ENCODE measurements at regions not wholly inside any gene's neighbourhood (a gene's known extent, or its start where the extent isn't known, plus 50 kb on each side); places are given as distances from the start of the nearest gene placed in this dataset.

GRCh38 chr18:50469380-50469781 is 90.5 kb upstream of the MAPK4 start:
- TF ChIP-seq CSDC2 (CRISPR knock-in tag; IDR thresholded peaks at IDR 0.05) (no peak), RARB (CRISPR knock-in tag; IDR thresholded peaks at IDR 0.05) (no peak), TCF4 (CRISPR knock-in tag; IDR thresholded peaks at IDR 0.05; ENCODE audit: borderline replicate concordance) (no peak), POU6F1 (CRISPR knock-in tag; IDR thresholded peaks at IDR 0.05; ENCODE audit: borderline replicate concordance, low read depth) (no peak), ARNTL (CRISPR knock-in tag; IDR thresholded peaks at IDR 0.05; ENCODE audit: borderline replicate concordance, low read depth) (no peak), OSR1 (CRISPR knock-in tag; IDR thresholded peaks at IDR 0.05) (no peak), BACH2 (CRISPR knock-in tag; IDR thresholded peaks at IDR 0.05; ENCODE audit: borderline replicate concordance) (no peak), TSHZ2 (CRISPR knock-in tag; IDR thresholded peaks at IDR 0.05) (no peak), ZC3H10 (CRISPR knock-in tag; IDR thresholded peaks at IDR 0.05) (no peak), ZNF8 (CRISPR knock-in tag; IDR thresholded peaks at IDR 0.05) (no peak), CREB5 (CRISPR knock-in tag; IDR thresholded peaks at IDR 0.05; ENCODE audit: low read depth) (no peak), TOX (CRISPR knock-in tag; IDR thresholded peaks at IDR 0.05; ENCODE audit: borderline replicate concordance) (no peak), ZNF70 (CRISPR knock-in tag; IDR thresholded peaks at IDR 0.05) (no peak), ZNF565 (CRISPR knock-in tag; conservative IDR thresholded peaks at IDR 0.05; ENCODE audit: low read depth) (no peak)
- ATAC-seq: no peak

GRCh38 chr18:50472941-50473340 is 86.9 kb upstream of the MAPK4 start:
- no peak for ATAC-seq
- no peak for TF ChIP-seq ZNF8 (CRISPR knock-in tag; IDR thresholded peaks at IDR 0.05)
- no peak for TF ChIP-seq ISL1 (CRISPR knock-in tag; IDR thresholded peaks at IDR 0.05)
- no peak for TF ChIP-seq GLIS3 (CRISPR knock-in tag; IDR thresholded peaks at IDR 0.05)
- TF ChIP-seq TCF4 (CRISPR knock-in tag; IDR thresholded peaks at IDR 0.05; ENCODE audit: borderline replicate concordance): no peak
- no peak for TF ChIP-seq ESRRG (CRISPR knock-in tag; IDR thresholded peaks at IDR 0.05)
- TF ChIP-seq ARNTL (CRISPR knock-in tag; IDR thresholded peaks at IDR 0.05; ENCODE audit: borderline replicate concordance, low read depth): no peak
- TF ChIP-seq ZFP3 (CRISPR knock-in tag; IDR thresholded peaks at IDR 0.05): no peak
- no peak for TF ChIP-seq PATZ1 (CRISPR knock-in tag; IDR thresholded peaks at IDR 0.05; ENCODE audit: borderline replicate concordance)
- no peak for TF ChIP-seq PPARA (CRISPR knock-in tag; IDR thresholded peaks at IDR 0.05; ENCODE audit: borderline replicate concordance)
- TF ChIP-seq RARB (CRISPR knock-in tag; IDR thresholded peaks at IDR 0.05): no peak

- ATAC-seq: no peak
- TF ChIP-seq ZNF565 (CRISPR knock-in tag; conservative IDR thresholded peaks at IDR 0.05; ENCODE audit: low read depth) (no peak), RARB (CRISPR knock-in tag; IDR thresholded peaks at IDR 0.05) (no peak), CSDC2 (CRISPR knock-in tag; IDR thresholded peaks at IDR 0.05) (no peak), PATZ1 (CRISPR knock-in tag; IDR thresholded peaks at IDR 0.05; ENCODE audit: borderline replicate concordance) (no peak)
These were observed 86.0 kb upstream of the MAPK4 start for GRCh38 chr18:50473881-50474280.
